HUDEP-2 (cell line): ENCODE measurements at regions not wholly inside any gene's neighbourhood (a gene's known extent, or its start where the extent isn't known, plus 50 kb on each side); places are given as distances from the start of the nearest gene placed in this dataset.
"Not testable (repeated sequence)": the region's sequence is repeated elsewhere in the genome, so short reads cannot be mapped to it uniquely, and the experiment has no call there.

Source experiments
- DNase-seq, 76 experiments: peaks; one replicate each; lab custom pipeline; 2025; ENCODE audit not compliant: unreplicated experiment in 76 of 76; lab: John Stamatoyannopoulos, UW

GRCh38 chr1:163935738-163936374 is 614.1 kb downstream of the NUF2 start:
- no peak for DNase-seq

- no peak for DNase-seq
Measured at GRCh38 chr1:163959622-163960021, 599.4 kb upstream of the PBX1 start.

GRCh38 chr1:163970151-163970550 is 588.8 kb upstream of the PBX1 start:
- no peak for DNase-seq

GRCh38 chr1:163970699-163971098 is 588.3 kb upstream of the PBX1 start:
- DNase-seq = no peak

GRCh38 chr1:163973586-163973985 is 585.4 kb upstream of the PBX1 start:
- DNase-seq = no peak

GRCh38 chr1:163974120-163974519 is 584.9 kb upstream of the PBX1 start:
- no peak for DNase-seq

- DNase-seq = no peak
Measured at GRCh38 chr1:163980394-163980793, 578.6 kb upstream of the PBX1 start.

GRCh38 chr1:163981500-163982030 is 577.4 kb upstream of the PBX1 start:
- no peak for DNase-seq

GRCh38 chr1:163983097-163983496 is 575.9 kb upstream of the PBX1 start:
- DNase-seq = no peak

GRCh38 chr1:163985700-163986099 is 573.3 kb upstream of the PBX1 start:
- DNase-seq = no peak

- no peak for DNase-seq
Measured at GRCh38 chr1:163999131-163999530, 559.9 kb upstream of the PBX1 start.

- not testable (repeated sequence) for DNase-seq
Measured at GRCh38 chr1:164006186-164006585, 552.8 kb upstream of the PBX1 start.

GRCh38 chr1:164006621-164007020 is 552.4 kb upstream of the PBX1 start:
- no peak for DNase-seq

GRCh38 chr1:164017239-164017638 is 541.7 kb upstream of the PBX1 start:
- DNase-seq = no peak

- DNase-seq = no peak
Measured at GRCh38 chr1:164020391-164020790, 538.6 kb upstream of the PBX1 start.

GRCh38 chr1:164021813-164022212 is 537.2 kb upstream of the PBX1 start:
- DNase-seq = no peak

GRCh38 chr1:164033782-164034181 is 525.2 kb upstream of the PBX1 start:
- DNase-seq = no peak

- no peak for DNase-seq
Measured at GRCh38 chr1:164040754-164041153, 518.2 kb upstream of the PBX1 start.

GRCh38 chr1:164051782-164052181 is 507.2 kb upstream of the PBX1 start:
- no peak for DNase-seq

GRCh38 chr1:164054331-164054730 is 504.7 kb upstream of the PBX1 start:
- DNase-seq = no peak

GRCh38 chr1:164058198-164058597 is 500.8 kb upstream of the PBX1 start:
- DNase-seq = no peak

GRCh38 chr1:164061528-164061927 is 497.5 kb upstream of the PBX1 start:
- no peak for DNase-seq

GRCh38 chr1:164064501-164064900 is 494.5 kb upstream of the PBX1 start:
- no peak for DNase-seq
